HG02981 (cell line): ENCODE measurements at regions not wholly inside any gene's neighbourhood (a gene's known extent, or its start where the extent isn't known, plus 50 kb on each side); places are given as distances from the start of the nearest gene placed in this dataset.
"Not testable (repeated sequence)": the region's sequence is repeated elsewhere in the genome, so short reads cannot be mapped to it uniquely, and the experiment has no call there.

Source experiments
- ATAC-seq: cut with Tn5 transposase; IDR thresholded peaks from one replicate; pipeline ENCODE4 v1.9.1; 2021; ENCODE audit warnings: mild to moderate bottlenecking, moderate library complexity; ENCODE audit not compliant: unreplicated experiment

DNA sequence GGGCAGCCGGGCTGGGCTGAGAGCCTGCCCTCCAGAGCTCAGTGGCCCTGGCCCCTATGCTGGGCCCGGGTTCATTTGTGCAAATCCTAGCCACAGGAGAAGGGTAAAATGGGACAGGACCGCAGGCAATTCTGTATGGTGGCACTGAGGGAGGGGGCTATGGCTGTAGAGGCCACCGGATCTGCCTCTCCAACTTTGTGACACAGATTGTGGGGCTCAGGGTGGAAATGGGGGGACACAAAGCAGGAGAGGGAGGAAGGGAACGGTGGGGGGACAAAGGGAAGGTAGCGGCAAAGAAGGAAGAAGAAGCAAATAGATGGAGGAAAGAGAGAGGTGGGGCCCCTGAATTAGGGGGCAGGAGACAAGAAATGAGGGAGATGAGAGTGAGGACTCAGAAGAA is 201.1 kb downstream of the SMAD2 start:
- no peak for ATAC-seq

- ATAC-seq = no peak
These were observed 201.5 kb downstream of the SMAD2 start for GRCh38 chr18:47728921-47729320.

DNA sequence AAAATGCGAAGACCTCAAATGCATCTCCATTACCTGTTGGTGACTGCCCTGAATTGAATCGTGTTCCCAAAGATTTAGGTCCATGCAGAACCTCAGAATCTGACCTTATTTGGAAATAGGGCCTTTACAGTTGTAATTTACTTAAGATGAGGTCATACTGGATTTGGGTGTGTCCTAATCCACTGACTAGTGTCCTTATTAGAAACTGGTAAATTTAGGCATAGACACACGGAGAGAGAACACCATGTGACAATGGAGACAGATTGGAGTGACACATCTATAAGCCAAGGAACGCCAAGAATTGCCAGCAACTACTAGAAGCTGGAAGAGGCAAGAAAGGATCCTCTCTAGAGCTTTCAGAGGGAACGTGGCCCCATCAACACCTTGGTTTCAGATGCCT is 203.1 kb downstream of the SMAD2 start:
- no peak for ATAC-seq

- ATAC-seq = no peak
These were observed 203.9 kb downstream of the SMAD2 start for GRCh38 chr18:47726550-47726949.

- no peak for ATAC-seq
These were observed 204.8 kb downstream of the SMAD2 start for GRCh38 chr18:47725656-47726055.

GRCh38 chr18:47724186-47724975 is 206.1 kb downstream of the SMAD2 start:
- no peak for ATAC-seq

GRCh38 chr18:47721876-47722275 is 208.6 kb downstream of the SMAD2 start:
- ATAC-seq = no peak

GRCh38 chr18:47720741-47721140 is 209.7 kb downstream of the SMAD2 start:
- ATAC-seq = no peak

DNA sequence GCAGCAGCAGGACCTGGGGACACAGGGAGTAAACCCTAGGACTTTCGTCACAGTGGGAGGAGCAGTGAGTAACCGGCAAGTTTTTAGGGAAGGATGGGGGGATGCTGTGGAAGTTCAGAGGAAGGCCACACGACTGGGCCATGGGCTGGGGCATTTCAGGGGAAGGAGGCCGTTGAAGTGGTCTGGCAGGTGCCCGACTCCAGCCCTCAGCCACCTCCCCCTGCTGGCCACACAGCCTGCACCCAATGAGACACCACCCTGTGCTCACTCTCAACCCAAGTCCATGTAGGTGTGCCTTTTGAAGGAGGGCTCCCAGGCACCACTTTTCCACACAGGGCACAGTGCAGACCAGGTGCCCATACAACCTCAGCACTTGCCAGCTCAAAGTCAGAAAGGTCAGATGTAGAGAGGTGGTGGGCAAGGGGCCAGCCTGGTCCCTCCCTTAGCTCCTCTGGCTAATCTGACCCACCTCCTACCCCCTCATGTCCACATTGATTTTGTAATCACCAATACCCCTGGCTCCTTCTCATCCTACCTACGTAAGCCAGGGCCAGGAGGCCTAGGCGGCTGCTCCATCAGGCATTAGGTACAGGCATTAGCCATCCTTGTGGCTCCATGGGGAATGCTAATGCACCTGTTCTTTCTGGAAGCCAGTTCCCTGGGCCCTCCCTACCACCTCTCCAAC is 211.2 kb downstream of the SMAD2 start:
- no peak for ATAC-seq

DNA sequence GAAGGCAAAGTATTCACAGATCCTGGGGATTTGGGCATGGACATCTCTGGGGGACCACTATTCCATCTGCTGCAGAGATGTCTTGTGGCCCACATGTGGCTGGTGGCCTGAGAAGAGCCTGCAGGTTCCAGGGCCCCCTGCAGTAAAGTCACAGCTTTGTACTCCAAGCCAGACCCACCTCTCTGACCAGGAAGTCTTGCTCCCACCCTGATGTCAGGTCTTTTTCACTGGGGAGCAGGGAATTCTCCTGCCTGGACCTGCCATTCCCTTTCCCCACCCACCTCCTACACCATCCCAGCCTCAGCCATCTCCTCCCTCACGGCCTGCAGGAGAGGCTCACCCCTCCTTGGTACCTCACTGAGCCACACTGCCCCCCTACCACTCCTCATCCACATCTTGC is 211.8 kb downstream of the SMAD2 start:
- ATAC-seq = no peak

- ATAC-seq = no peak
These were observed 213.2 kb downstream of the SMAD2 start for GRCh38 chr18:47717257-47717656.

DNA sequence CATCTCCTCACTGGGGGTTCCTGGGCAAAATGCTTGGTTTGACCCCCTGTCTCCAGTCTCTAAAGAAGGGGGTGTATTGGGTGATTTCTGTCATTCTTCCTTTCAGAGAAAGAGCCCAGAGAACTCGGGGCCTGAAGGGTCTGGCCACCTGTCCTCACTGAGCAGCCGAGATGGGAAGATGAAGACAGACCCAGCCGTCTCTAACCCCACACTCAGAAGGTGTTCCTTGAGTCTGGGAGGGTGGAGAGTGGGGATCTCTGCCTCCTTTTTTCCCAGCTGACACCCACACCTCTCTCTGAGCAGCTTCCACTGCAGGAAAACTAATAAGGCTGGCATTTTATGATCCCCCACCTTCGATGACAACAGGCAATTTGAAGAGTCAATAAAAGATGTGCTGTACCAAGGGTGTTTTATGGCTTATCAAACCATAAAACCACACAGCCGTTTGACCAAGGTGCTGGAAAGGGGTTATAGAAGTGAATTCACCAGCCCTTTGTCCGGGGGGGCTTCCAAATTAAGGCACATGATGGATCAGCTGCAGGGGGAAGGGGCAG is 213.8 kb downstream of the SMAD2 start:
- no peak for ATAC-seq

GRCh38 chr18:47710451-47710850 is 220.0 kb downstream of the SMAD2 start:
- no peak for ATAC-seq

DNA sequence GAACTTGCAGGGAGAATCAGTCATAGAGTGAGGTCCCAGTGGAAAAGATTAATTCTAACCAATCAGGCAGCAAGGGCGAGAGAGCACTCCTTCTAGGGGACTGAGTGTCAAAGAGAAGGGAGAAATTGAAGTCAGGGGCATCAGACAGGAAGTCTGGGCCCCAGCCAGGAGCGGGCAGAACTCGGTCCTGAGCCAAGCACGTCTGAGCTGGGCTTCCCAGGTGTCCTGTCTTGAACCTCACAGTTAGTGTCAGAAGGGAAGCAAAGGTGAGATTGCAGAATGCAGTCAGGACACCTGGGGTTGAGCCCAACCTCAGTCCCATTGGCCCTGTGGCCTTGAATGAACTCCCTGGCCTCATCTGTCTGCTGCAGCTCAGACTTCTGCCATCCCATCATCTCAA is 220.9 kb downstream of the SMAD2 start:
- ATAC-seq = no peak

DNA sequence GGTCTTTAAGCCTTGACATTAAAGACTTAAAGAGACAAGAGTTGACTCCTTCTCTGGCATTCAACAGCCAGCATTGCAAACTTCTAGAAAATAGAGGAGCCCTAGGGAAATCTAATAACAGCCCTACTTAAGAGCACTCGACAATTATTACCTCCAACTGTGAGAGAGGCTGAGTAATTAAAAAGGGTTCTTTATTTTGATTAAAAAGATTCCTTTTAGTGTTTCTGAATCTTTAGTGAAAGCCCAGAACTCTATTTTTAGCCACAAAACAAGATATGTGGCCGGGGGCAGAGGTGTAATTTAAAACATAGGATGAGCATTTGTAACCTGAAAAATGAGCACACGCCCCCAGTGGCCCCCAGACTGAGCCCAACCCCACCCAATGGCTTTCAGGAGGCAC is 222.3 kb downstream of the SMAD2 start:
- no peak for ATAC-seq

- ATAC-seq = no peak
These were observed 229.3 kb downstream of the SMAD2 start for GRCh38 chr18:47701134-47701533.

GRCh38 chr18:47696870-47697269 is 233.6 kb downstream of the SMAD2 start:
- no peak for ATAC-seq

- no peak for ATAC-seq
These were observed 238.8 kb downstream of the SMAD2 start for GRCh38 chr18:47691611-47692010.

DNA sequence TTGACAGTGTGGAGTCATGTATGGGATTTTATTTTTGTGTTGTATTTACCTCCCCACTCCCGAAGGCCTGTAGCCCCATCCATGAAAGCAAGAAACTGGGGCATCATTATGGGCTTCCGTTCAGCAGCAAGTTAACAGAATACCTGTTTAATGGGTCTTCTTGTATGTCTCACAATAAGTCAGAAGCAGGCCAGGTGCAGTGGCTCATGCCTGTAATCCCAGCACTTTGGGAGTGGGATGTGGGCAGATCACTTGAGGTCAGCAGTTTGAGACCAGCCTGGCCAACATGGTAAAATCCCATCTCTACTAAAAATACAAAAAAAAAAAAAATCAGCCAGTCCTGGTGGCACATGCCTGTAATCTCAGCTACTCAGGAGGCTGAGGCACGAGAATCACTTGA is 239.7 kb downstream of the SMAD2 start:
- not testable (repeated sequence) for ATAC-seq

GRCh38 chr18:47689371-47689770 is 241.1 kb downstream of the SMAD2 start:
- no peak for ATAC-seq

DNA sequence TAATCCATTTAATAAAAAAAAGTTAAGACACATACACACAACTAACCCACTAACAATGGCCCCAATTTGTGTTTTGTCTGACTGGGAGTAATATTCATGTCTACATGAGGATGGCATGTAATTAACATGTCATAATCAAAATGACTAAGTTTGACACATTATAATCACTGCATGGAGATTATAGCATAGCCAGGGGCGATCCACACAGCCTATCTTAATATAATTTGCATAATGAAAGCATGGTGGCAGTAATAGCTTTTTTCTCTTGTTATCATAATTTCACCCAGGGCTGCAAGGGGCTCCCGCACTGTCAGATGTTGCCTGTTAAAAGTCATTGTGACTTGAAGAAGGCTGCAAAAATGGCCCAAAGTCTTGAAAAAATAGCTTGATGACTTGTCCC is 243.7 kb downstream of the SMAD2 start:
- ATAC-seq = no peak

- no peak for ATAC-seq
These were observed 246.7 kb downstream of the SMAD2 start for GRCh38 chr18:47683774-47684173.
